HepG2 (cell line): ENCODE measurements at regions not wholly inside any gene's neighbourhood (a gene's known extent, or its start where the extent isn't known, plus 50 kb on each side); places are given as distances from the start of the nearest gene placed in this dataset.

Experiments used
- CEBPB ChIP-seq: IDR thresholded peaks from 2 replicates; pipeline ENCODE4 v1.6.1; 2011; ENCODE audit warnings: low read depth, low read length, improper control_type of control experiment, borderline replicate concordance
- HDAC2 ChIP-seq: sonication (generic); formaldehyde crosslinking; IDR thresholded peaks from 2 replicates; pipeline ENCODE4 v1.4.0; 2020; ENCODE audit warnings: missing genetic modification reagents
- MYNN ChIP-seq: sonication (generic); formaldehyde crosslinking; IDR thresholded peaks from 2 replicates; pipeline ENCODE4 v1.4.0; 2020; ENCODE audit warnings: mild to moderate bottlenecking, low read depth, missing genetic modification reagents
- NONO ChIP-seq, 2 experiments: fragments of 450-650 bp in 1 of 2; sonication (generic) in 1 of 2; formaldehyde crosslinking in 1 of 2; IDR thresholded peaks in 1 of 2; conservative IDR thresholded peaks in 1 of 2; 2 replicates each; pipeline versions ENCODE4 v1.6.1 to v1.8.0; 2017 to 2022; ENCODE audit warnings: mild to moderate bottlenecking in 1 of 2, missing genetic modification reagents in 1 of 2, moderate library complexity in 1 of 2
- TF ChIP-seq, protein P1 (sequence below): sonication (generic); formaldehyde crosslinking; IDR thresholded peaks from 2 replicates; pipeline ENCODE4 v1.5.0; 2020; ENCODE audit warnings: mild to moderate bottlenecking, missing genetic modification reagents, moderate library complexity

DNA sequence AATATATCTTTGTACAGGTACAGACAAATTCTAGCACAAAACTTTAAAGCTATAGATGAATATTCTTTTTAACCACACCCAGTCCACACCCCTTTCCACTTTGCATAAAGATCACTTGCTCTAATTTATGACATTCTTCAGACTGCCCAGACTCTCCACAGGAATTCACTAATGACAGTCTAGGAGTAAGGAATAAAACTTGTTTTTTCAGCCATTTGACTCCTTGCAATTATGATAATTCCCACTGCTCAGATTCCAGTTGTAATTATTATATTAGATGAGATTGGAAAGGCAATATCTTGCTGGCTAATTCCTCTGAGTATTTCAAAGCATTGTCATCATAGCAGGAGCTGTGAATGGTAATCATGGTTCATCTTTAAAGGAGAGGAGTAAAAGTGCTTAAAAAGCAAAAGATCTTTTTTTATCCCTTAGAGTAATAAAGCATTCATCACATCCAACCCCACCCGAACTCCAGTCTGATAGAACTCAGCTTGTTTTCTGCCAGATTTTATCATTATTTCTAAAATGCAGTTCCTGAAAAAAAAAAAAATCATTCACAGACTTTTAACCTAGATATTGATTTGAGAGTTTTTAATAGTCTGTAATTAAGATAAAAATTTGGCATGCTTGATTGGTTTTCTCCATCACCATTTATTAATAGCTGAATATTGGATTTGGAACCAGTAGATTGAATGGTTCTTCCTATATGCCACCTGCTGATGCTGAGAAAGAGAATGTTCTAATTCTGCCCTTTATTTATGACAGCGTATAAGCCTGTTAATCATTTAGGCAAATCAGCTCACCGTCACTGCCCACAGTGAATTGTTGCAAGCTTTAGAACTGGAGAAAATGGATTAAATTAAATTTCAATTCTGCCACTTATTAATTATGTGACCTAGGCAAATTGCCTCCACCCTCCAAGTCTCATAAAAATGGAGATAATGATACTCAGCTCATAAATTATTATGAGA is 93.9 kb upstream of the RASSF8 start:
- TF ChIP-seq HDAC2 (no peak), CEBPB (no peak), NONO (IDR thresholded peaks at IDR 0.05) (no peak), NONO (CRISPR knock-in tag; conservative IDR thresholded peaks at IDR 0.05) (no peak), MYNN (CRISPR knock-in tag) (no peak)
- TF ChIP-seq, protein P1, sequence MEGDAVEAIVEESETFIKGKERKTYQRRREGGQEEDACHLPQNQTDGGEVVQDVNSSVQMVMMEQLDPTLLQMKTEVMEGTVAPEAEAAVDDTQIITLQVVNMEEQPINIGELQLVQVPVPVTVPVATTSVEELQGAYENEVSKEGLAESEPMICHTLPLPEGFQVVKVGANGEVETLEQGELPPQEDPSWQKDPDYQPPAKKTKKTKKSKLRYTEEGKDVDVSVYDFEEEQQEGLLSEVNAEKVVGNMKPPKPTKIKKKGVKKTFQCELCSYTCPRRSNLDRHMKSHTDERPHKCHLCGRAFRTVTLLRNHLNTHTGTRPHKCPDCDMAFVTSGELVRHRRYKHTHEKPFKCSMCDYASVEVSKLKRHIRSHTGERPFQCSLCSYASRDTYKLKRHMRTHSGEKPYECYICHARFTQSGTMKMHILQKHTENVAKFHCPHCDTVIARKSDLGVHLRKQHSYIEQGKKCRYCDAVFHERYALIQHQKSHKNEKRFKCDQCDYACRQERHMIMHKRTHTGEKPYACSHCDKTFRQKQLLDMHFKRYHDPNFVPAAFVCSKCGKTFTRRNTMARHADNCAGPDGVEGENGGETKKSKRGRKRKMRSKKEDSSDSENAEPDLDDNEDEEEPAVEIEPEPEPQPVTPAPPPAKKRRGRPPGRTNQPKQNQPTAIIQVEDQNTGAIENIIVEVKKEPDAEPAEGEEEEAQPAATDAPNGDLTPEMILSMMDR (CRISPR knock-in tag), result no peak
